GM23338 (cell line): ENCODE measurements at regions not wholly inside any gene's neighbourhood (a gene's known extent, or its start where the extent isn't known, plus 50 kb on each side); places are given as distances from the start of the nearest gene placed in this dataset.

Experiments used
- ATAC-seq: fragments of 200-7000 bp; cut with Tn5 transposase; 3 replicates; pipeline ENCODE4 v1.9.1; 2020
- DNase-seq: peaks from one replicate; pipeline ENCODE4 v3.0.0-alpha.2; 2015; ENCODE audit warnings: low spot score
- H2AFZ ChIP-seq: fragments of 200-600 bp; sonication (generic); 2 replicates; pipeline ENCODE4 v1.8.0; 2016; ENCODE audit warnings: antibody characterized with exemption, mild to moderate bottlenecking, moderate library complexity
- H3F3A ChIP-seq: fragments of 200-600 bp; sonication (generic); replicated peaks from 2 replicates; pipeline ENCODE4 v1.8.0; 2017; ENCODE audit warnings: antibody characterized with exemption, mixed run types, low read depth
- H3K27ac ChIP-seq: fragments of 200-600 bp; sonication (generic); 2 replicates; pipeline ENCODE4 v1.6.1; 2016; ENCODE audit warnings: low read depth
- H3K27me3 ChIP-seq: fragments of 200-600 bp; sonication (generic); 2 replicates; pipeline ENCODE4 v1.8.0; 2016; ENCODE audit warnings: mild to moderate bottlenecking, mixed run types, moderate library complexity; ENCODE audit not compliant: insufficient read depth
- H3K36me3 ChIP-seq: fragments of 200-600 bp; sonication (generic); 2 replicates; pipeline ENCODE4 v1.8.0; 2016; ENCODE audit warnings: mild to moderate bottlenecking; ENCODE audit not compliant: insufficient read depth
- H3K4me1 ChIP-seq: fragments of 200-600 bp; sonication (generic); 2 replicates; pipeline ENCODE4 v1.8.0; 2016; ENCODE audit warnings: mild to moderate bottlenecking, moderate library complexity; ENCODE audit not compliant: insufficient read depth
- H3K4me2 ChIP-seq: fragments of 200-600 bp; sonication (generic); 2 replicates; pipeline ENCODE4 v1.7.1; 2017; ENCODE audit warnings: mixed run types
- H3K4me3 ChIP-seq: fragments of 200-600 bp; sonication (generic); 2 replicates; pipeline ENCODE4 v1.6.1; 2016; ENCODE audit warnings: mixed run types
- H3K79me2 ChIP-seq: fragments of 200-600 bp; sonication (generic); replicated peaks from 2 replicates; pipeline ENCODE4 v1.8.0; 2017; ENCODE audit warnings: mild to moderate bottlenecking; ENCODE audit not compliant: insufficient read depth
- H3K9me2 ChIP-seq: fragments of 200-600 bp; sonication (generic); 2 replicates; pipeline ENCODE4 v1.8.0; 2017; ENCODE audit not compliant: insufficient read depth
- H4K20me1 ChIP-seq: fragments of 200-600 bp; sonication (generic); replicated peaks from 2 replicates; pipeline ENCODE4 v1.8.0; 2017; ENCODE audit warnings: mild to moderate bottlenecking; ENCODE audit not compliant: insufficient read depth
- H3K27ac Mint-ChIP-seq: 2 replicates; pipeline ENCODE4 v1.8.0; 2020; ENCODE audit warnings: inconsistent platforms, mild to moderate bottlenecking, moderate library complexity, mixed read lengths
- H3K27me3 Mint-ChIP-seq: 3 replicates; pipeline ENCODE4 v1.8.0; 2022; ENCODE audit warnings: low read depth, mild to moderate bottlenecking, moderate library complexity, mixed read lengths, inconsistent platforms; ENCODE audit not compliant: insufficient read depth, poor library complexity
- H3K36me3 Mint-ChIP-seq: 3 replicates; pipeline ENCODE4 v1.8.0; 2021; ENCODE audit warnings: low read depth, mild to moderate bottlenecking, inconsistent platforms, moderate library complexity, mixed read lengths
- H3K4me1 Mint-ChIP-seq: 3 replicates; pipeline ENCODE4 v1.8.0; 2020; ENCODE audit warnings: mild to moderate bottlenecking, inconsistent platforms, mixed read lengths
- H3K4me3 Mint-ChIP-seq: 3 replicates; pipeline ENCODE4 v1.8.0; 2021; ENCODE audit warnings: moderate library complexity, mild to moderate bottlenecking, inconsistent platforms, mixed read lengths
- H3K9me3 Mint-ChIP-seq: 3 replicates; pipeline ENCODE4 v1.8.0; 2020; ENCODE audit warnings: moderate library complexity, mild to moderate bottlenecking, inconsistent platforms, mixed read lengths
- CREB1 ChIP-seq: fragments of 250-450 bp; sonication (Bioruptor Pico); IDR thresholded peaks from 2 replicates; pipeline ENCODE4 v1.5.0; 2020; ENCODE audit warnings: low read depth, mild to moderate bottlenecking, moderate library complexity
- EZH2 ChIP-seq: fragments of 200-600 bp; sonication (generic); IDR thresholded peaks from one replicate; pipeline ENCODE4 v1.8.0; 2017; ENCODE audit warnings: antibody characterized with exemption, mild to moderate bottlenecking, low read depth; ENCODE audit not compliant: unreplicated experiment
- EZH2phosphoT487 ChIP-seq: fragments of 200-600 bp; sonication (generic); IDR thresholded peaks from one replicate; pipeline ENCODE4 v1.8.1; 2018; ENCODE audit warnings: antibody characterized with exemption; ENCODE audit not compliant: unreplicated experiment
- JUNB ChIP-seq: IDR thresholded peaks from one replicate; pipeline ENCODE4 v1.6.1; 2016; ENCODE audit warnings: antibody characterized with exemption; ENCODE audit not compliant: unreplicated experiment
- NANOG ChIP-seq: IDR thresholded peaks from 2 replicates; pipeline ENCODE4 v1.6.1; 2016; ENCODE audit warnings: antibody characterized with exemption, borderline replicate concordance
- POLR2AphosphoS5 ChIP-seq: IDR thresholded peaks from 2 replicates; pipeline ENCODE4 v1.6.1; 2016; ENCODE audit warnings: antibody characterized with exemption, low read depth
- STAT1 ChIP-seq: IDR thresholded peaks from one replicate; pipeline ENCODE4 v1.6.1; 2016; ENCODE audit warnings: antibody characterized with exemption; ENCODE audit not compliant: unreplicated experiment
- ZNF114 ChIP-seq: fragments of 250-450 bp; sonication (Bioruptor Pico); IDR thresholded peaks from 2 replicates; pipeline ENCODE4 v1.5.0; 2020; ENCODE audit warnings: mild to moderate bottlenecking, moderate library complexity
- ZNF331 ChIP-seq: fragments of 250-450 bp; sonication (Bioruptor Pico); IDR thresholded peaks from 2 replicates; pipeline ENCODE4 v1.5.0; 2020; ENCODE audit warnings: low read depth, mild to moderate bottlenecking, moderate library complexity
- TF ChIP-seq, protein P1 (sequence below): fragments of 250-450 bp; sonication (Bioruptor Pico); IDR thresholded peaks from 2 replicates; pipeline ENCODE4 v1.5.0; 2020; ENCODE audit warnings: mild to moderate bottlenecking, moderate library complexity
- TF ChIP-seq, protein P2 (sequence below), 2 experiments: fragments of 200-600 bp in 1 of 2; sonication (generic) in 1 of 2; conservative IDR thresholded peaks; 2 replicates each; pipeline versions ENCODE4 v1.5.1 to v1.6.1; 2016 to 2017; ENCODE audit warnings: antibody characterized with exemption in 2 of 2, low read depth in 2 of 2, mild to moderate bottlenecking in 2 of 2, moderate library complexity in 1 of 2
- TF ChIP-seq, protein P3 (sequence below): IDR thresholded peaks from 2 replicates; pipeline ENCODE4 v1.6.1; 2016; ENCODE audit warnings: antibody characterized with exemption
- TF ChIP-seq, protein P4 (sequence below): IDR thresholded peaks from one replicate; pipeline ENCODE4 v1.6.1; 2018; ENCODE audit warnings: antibody characterized with exemption; ENCODE audit not compliant: unreplicated experiment

DNA sequence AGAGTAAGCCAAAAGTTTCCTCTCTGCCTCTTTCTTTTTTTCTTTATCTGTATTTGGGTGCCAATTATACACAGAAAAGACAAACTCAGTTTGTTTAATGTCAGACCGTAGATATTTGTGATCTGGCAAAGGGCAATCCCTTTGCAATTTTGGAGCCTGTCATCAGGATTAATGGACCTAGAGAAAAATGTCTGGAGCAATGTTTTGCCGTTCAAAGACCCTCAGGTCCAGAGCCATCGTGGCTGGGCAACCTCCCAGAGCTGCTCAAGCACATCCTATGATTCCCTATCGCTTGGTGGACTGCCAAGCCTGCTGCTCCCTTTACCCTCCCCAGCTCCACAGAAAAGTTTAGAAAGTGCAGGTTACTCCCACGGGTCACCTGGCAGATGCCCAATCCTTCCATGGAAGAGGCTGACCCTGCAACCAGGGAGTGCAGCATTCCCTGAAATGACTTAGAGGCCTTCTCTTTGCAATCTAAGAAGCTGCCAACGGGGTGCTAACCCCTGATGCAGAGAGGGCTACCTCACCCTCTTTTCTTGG, 112.5 kb upstream of the NGF start:
- Histone ChIP-seq H2AFZ (no peak overlapping the region), H3K4me3 (no peak overlapping the region), H3K4me2 (no peak overlapping the region), H3F3A (no peaks in the 10 kb centered on the region), H3K79me2 (no peaks in the 10 kb centered on the region), H3K9me2 (no peaks in the 10 kb centered on the region), H3K4me1 (no peaks in the 10 kb centered on the region), H4K20me1 (no peaks in the 10 kb centered on the region), H3K27me3 (no peaks in the 10 kb centered on the region), H3K36me3 (no peaks in the 10 kb centered on the region), H3K27ac (no peak overlapping the region)
- Mint-ChIP-seq H3K9me3 (no peaks in the 10 kb centered on the region), H3K27me3 (no peaks in the 10 kb centered on the region), H3K4me3 (no peak overlapping the region), H3K27ac (no peak overlapping the region), H3K36me3 (no peaks in the 10 kb centered on the region), H3K4me1 (peaks cover 3% of the 10 kb centered on the region; the same call in 2 of the 3 replicates)
- DNase-seq (no peak), ATAC-seq (no peak)
- TF ChIP-seq NANOG (no peak), POLR2AphosphoS5 (no peak), EZH2phosphoT487 (no peak), ZNF114 (CRISPR knock-in tag) (no peak), JUNB (no peak), CREB1 (CRISPR knock-in tag) (no peak), EZH2 (no peak), STAT1 (no peak), ZNF331 (CRISPR knock-in tag) (no peak)
- TF ChIP-seq, protein P1, sequence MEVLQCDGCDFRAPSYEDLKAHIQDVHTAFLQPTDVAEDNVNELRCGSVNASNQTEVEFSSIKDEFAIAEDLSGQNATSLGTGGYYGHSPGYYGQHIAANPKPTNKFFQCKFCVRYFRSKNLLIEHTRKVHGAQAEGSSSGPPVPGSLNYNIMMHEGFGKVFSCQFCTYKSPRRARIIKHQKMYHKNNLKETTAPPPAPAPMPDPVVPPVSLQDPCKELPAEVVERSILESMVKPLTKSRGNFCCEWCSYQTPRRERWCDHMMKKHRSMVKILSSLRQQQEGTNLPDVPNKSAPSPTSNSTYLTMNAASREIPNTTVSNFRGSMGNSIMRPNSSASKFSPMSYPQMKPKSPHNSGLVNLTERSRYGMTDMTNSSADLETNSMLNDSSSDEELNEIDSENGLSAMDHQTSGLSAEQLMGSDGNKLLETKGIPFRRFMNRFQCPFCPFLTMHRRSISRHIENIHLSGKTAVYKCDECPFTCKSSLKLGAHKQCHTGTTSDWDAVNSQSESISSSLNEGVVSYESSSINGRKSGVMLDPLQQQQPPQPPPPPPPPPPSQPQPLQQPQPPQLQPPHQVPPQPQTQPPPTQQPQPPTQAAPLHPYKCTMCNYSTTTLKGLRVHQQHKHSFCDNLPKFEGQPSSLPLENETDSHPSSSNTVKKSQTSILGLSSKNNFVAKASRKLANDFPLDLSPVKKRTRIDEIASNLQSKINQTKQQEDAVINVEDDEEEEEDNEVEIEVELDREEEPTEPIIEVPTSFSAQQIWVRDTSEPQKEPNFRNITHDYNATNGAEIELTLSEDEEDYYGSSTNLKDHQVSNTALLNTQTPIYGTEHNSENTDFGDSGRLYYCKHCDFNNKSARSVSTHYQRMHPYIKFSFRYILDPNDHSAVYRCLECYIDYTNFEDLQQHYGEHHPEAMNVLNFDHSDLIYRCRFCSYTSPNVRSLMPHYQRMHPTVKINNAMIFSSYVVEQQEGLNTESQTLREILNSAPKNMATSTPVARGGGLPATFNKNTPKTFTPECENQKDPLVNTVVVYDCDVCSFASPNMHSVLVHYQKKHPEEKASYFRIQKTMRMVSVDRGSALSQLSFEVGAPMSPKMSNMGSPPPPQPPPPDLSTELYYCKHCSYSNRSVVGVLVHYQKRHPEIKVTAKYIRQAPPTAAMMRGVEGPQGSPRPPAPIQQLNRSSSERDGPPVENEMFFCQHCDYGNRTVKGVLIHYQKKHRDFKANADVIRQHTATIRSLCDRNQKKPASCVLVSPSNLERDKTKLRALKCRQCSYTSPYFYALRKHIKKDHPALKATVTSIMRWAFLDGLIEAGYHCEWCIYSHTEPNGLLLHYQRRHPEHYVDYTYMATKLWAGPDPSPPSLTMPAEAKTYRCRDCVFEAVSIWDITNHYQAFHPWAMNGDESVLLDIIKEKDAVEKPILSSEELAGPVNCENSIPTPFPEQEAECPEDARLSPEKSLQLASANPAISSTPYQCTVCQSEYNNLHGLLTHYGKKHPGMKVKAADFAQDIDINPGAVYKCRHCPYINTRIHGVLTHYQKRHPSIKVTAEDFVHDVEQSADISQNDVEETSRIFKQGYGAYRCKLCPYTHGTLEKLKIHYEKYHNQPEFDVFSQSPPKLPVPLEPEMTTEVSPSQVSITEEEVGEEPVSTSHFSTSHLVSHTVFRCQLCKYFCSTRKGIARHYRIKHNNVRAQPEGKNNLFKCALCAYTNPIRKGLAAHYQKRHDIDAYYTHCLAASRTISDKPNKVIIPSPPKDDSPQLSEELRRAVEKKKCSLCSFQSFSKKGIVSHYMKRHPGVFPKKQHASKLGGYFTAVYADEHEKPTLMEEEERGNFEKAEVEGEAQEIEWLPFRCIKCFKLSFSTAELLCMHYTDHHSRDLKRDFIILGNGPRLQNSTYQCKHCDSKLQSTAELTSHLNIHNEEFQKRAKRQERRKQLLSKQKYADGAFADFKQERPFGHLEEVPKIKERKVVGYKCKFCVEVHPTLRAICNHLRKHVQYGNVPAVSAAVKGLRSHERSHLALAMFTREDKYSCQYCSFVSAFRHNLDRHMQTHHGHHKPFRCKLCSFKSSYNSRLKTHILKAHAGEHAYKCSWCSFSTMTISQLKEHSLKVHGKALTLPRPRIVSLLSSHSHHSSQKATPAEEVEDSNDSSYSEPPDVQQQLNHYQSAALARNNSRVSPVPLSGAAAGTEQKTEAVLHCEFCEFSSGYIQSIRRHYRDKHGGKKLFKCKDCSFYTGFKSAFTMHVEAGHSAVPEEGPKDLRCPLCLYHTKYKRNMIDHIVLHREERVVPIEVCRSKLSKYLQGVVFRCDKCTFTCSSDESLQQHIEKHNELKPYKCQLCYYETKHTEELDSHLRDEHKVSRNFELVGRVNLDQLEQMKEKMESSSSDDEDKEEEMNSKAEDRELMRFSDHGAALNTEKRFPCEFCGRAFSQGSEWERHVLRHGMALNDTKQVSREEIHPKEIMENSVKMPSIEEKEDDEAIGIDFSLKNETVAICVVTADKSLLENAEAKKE (CRISPR knock-in tag), result no peak
- TF ChIP-seq, protein P2, sequence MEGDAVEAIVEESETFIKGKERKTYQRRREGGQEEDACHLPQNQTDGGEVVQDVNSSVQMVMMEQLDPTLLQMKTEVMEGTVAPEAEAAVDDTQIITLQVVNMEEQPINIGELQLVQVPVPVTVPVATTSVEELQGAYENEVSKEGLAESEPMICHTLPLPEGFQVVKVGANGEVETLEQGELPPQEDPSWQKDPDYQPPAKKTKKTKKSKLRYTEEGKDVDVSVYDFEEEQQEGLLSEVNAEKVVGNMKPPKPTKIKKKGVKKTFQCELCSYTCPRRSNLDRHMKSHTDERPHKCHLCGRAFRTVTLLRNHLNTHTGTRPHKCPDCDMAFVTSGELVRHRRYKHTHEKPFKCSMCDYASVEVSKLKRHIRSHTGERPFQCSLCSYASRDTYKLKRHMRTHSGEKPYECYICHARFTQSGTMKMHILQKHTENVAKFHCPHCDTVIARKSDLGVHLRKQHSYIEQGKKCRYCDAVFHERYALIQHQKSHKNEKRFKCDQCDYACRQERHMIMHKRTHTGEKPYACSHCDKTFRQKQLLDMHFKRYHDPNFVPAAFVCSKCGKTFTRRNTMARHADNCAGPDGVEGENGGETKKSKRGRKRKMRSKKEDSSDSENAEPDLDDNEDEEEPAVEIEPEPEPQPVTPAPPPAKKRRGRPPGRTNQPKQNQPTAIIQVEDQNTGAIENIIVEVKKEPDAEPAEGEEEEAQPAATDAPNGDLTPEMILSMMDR (conservative IDR thresholded peaks at IDR 0.05; ENCODE audit: low read depth in 2 of 2), result no peak
- TF ChIP-seq, protein P3, sequence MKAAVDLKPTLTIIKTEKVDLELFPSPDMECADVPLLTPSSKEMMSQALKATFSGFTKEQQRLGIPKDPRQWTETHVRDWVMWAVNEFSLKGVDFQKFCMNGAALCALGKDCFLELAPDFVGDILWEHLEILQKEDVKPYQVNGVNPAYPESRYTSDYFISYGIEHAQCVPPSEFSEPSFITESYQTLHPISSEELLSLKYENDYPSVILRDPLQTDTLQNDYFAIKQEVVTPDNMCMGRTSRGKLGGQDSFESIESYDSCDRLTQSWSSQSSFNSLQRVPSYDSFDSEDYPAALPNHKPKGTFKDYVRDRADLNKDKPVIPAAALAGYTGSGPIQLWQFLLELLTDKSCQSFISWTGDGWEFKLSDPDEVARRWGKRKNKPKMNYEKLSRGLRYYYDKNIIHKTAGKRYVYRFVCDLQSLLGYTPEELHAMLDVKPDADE, result no peak
- TF ChIP-seq, protein P4, sequence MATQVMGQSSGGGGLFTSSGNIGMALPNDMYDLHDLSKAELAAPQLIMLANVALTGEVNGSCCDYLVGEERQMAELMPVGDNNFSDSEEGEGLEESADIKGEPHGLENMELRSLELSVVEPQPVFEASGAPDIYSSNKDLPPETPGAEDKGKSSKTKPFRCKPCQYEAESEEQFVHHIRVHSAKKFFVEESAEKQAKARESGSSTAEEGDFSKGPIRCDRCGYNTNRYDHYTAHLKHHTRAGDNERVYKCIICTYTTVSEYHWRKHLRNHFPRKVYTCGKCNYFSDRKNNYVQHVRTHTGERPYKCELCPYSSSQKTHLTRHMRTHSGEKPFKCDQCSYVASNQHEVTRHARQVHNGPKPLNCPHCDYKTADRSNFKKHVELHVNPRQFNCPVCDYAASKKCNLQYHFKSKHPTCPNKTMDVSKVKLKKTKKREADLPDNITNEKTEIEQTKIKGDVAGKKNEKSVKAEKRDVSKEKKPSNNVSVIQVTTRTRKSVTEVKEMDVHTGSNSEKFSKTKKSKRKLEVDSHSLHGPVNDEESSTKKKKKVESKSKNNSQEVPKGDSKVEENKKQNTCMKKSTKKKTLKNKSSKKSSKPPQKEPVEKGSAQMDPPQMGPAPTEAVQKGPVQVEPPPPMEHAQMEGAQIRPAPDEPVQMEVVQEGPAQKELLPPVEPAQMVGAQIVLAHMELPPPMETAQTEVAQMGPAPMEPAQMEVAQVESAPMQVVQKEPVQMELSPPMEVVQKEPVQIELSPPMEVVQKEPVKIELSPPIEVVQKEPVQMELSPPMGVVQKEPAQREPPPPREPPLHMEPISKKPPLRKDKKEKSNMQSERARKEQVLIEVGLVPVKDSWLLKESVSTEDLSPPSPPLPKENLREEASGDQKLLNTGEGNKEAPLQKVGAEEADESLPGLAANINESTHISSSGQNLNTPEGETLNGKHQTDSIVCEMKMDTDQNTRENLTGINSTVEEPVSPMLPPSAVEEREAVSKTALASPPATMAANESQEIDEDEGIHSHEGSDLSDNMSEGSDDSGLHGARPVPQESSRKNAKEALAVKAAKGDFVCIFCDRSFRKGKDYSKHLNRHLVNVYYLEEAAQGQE, result no peak
